ENCODE measurements at regions not wholly inside any gene's neighbourhood (a gene's known extent, or its start where the extent isn't known, plus 50 kb on each side); places are given as distances from the start of the nearest gene placed in this dataset.

DNA sequence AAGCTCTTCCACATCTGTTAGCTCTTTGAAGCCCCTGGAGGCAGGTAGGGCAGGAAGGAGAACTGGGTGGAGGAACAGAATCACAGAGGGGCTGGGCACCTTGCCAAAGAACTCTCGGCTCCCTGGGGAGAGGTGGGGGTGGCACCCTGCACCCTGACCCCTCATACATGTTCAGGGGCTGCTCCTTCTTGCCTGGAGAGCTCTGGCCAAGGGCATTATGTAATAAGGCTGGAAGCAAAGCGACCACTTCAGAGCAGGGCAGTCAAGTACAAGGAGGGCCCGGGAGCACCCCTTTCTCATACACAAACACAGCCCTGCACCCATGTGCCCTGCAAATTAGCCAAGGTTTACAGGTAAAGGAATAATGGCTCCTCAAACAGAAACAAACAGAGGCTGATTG, 351.9 kb upstream of the TSHZ3 start:
- H3K27ac Mint-ChIP-seq: no peak overlapping the region
- CTCF ChIA-PET: no interaction called here

DNA sequence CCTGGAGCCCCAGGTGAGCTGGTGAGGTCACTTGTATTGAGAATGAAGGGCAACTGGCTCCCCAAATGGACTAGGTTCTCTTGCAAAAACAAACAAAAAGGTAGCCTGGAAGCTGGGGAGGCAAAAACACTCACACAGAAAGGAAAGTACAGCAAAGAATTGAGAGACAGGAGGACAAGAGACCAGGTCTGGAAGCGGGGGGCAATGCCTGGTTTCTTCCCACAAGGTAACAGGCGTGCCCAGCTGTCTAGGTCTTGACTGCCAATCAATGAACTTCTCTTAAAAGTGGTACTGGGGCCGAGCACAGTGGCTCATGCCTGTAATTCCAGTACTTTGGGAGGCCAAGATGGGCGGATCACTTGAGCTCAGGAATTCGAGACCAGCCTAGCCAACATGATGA, 356.4 kb upstream of the TSHZ3 start:
- Mint-ChIP-seq H3K36me3 (ENCODE audit: low read depth) (no peaks in the 10 kb centered on the region), H3K4me1 (no peaks in the 10 kb centered on the region), H3K9me3 (peaks cover 14% of the 10 kb centered on the region), H3K27me3 (no peaks in the 10 kb centered on the region), H3K27ac (no peak overlapping the region), H3K4me3 (no peak overlapping the region)
- DNase-seq: no peak
- CTCF ChIA-PET: no interaction called here
- POLR2A ChIA-PET: no interaction called here

More for the DNA sequence above, 351.9 kb upstream of the TSHZ3 start:
- Mint-ChIP-seq H3K4me1 (no peaks in the 10 kb centered on the region), H3K4me3 (no peak overlapping the region), H3K36me3 (ENCODE audit: low read depth) (no peaks in the 10 kb centered on the region), H3K27me3 (no peaks in the 10 kb centered on the region), H3K9me3 (peaks cover 17% of the 10 kb centered on the region)
- DNase-seq: no peak
- POLR2A ChIA-PET: no interaction called here

GRCh38 chr19:31706131-31706530, 356.9 kb upstream of the TSHZ3 start:
- no peak for DNase-seq
- H3K9me3 Mint-ChIP-seq: peaks cover 14% of the 10 kb centered on the region
- ChIA-PET POLR2A (no interaction called here), CTCF (no interaction called here)
- H3K27me3 Mint-ChIP-seq: no peaks in the 10 kb centered on the region
- H3K36me3 Mint-ChIP-seq (ENCODE audit: low read depth): no peaks in the 10 kb centered on the region
- H3K27ac Mint-ChIP-seq: no peak overlapping the region
- no peaks in the 10 kb centered on the region for H3K4me1 Mint-ChIP-seq
- no peak overlapping the region for H3K4me3 Mint-ChIP-seq

DNA sequence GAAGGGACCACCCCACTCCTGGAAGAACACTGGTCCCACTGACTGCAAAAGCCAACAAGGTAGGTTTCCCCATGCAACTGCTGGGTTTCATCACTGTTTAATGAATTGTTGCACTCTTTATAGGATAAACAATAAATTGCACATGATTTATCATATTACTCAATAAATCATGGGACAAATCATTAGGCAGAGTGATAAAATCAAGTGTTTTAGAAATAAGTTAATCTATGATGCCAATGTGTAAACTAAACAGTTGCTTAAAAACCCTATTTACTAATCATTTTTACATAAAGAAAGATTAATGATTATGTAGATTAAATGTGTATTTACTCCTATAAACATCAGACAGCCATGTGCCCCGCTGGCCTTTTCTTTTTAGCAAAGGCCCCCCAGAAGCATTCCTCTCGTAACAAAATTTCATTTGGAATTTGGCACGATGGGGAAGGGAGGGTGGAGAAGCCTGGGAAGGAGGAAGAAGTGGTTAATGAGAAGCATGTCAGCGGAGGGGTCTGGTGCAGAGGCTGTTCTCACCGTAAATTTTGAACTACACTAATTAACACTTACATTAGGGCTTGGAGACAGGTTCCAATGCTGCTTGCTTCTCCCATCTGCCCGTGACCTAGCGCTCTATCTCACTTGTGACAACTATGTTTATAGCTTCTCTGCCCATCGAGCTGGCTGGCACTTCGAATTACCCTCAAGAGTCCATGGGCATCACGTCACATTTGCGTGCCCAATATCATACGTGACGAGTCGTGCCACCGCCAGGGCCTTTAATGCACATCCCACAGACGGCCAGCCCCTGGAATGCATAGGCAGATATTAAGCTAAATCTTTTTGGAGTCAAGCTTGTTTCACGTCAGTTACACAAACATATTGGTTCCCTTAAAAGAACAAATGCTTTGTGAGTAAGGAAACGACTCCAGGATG, 357.7 kb upstream of the TSHZ3 start:
- Mint-ChIP-seq H3K36me3 (ENCODE audit: low read depth) (no peaks in the 10 kb centered on the region), H3K4me1 (no peaks in the 10 kb centered on the region), H3K27me3 (no peaks in the 10 kb centered on the region), H3K4me3 (no peak overlapping the region), H3K9me3 (peaks cover 14% of the 10 kb centered on the region), H3K27ac (no peak overlapping the region)
- POLR2A ChIA-PET: no interaction called here
- no peak for DNase-seq
- CTCF ChIA-PET: no interaction called here

DNA sequence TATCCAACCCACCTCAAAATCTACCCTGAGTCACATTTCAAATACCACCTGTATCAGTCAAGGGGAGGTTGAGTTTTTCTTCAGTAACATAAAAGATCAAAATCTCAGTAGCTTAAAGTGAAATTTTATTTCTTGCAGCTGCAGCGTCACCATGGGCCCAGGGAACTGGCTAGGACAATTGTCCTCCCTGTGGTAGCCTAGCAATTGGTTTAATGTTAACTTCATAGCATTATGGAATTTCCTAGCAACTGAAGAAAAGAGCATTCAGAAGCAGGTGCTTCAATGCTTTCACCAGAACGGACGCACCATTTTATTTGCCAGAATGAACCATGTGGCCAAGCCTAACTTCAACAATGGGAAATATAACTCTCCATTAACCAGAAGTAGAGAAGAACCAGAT, 359.3 kb upstream of the TSHZ3 start:
- Mint-ChIP-seq H3K4me3 (no peak overlapping the region), H3K27ac (no peak overlapping the region), H3K27me3 (no peaks in the 10 kb centered on the region), H3K4me1 (no peaks in the 10 kb centered on the region), H3K9me3 (peaks cover 11% of the 10 kb centered on the region), H3K36me3 (ENCODE audit: low read depth) (no peaks in the 10 kb centered on the region)
- DNase-seq: no peak
- POLR2A ChIA-PET: no interaction called here
- CTCF ChIA-PET: no interaction called here

DNA sequence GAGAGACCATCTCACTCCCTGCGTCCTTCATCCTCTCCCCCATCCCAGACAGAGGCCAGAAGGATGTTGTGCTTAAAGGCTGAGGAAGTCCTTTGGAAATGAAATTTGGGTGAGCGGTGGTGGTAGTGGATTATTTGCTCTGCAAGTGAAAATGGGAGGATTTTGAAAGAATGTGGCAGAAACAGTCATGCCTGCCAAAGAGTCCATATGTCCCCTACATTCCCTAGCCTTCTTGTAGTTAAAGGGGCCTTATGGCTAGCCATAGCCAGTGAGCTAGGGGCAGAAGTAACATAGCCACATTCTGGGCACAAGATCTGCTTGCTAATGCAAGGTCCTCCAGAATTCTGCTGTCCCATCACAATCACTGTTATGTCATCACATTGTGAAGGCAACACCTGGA, 360.2 kb upstream of the TSHZ3 start:
- DNase-seq: no peak
- H3K27ac Mint-ChIP-seq: no peak overlapping the region
- ChIA-PET POLR2A (no interaction called here), CTCF (no interaction called here)
- no peaks in the 10 kb centered on the region for H3K4me1 Mint-ChIP-seq
- H3K36me3 Mint-ChIP-seq (ENCODE audit: low read depth): no peaks in the 10 kb centered on the region
- peaks cover 8% of the 10 kb centered on the region for H3K9me3 Mint-ChIP-seq
- no peaks in the 10 kb centered on the region for H3K27me3 Mint-ChIP-seq
- no peak overlapping the region for H3K4me3 Mint-ChIP-seq

- peaks cover 4% of the 10 kb centered on the region for H3K9me3 Mint-ChIP-seq
- H3K4me1 Mint-ChIP-seq: no peaks in the 10 kb centered on the region
- ChIA-PET POLR2A (no interaction called here), CTCF (no interaction called here)
- no peak overlapping the region for H3K4me3 Mint-ChIP-seq
- no peak overlapping the region for H3K27ac Mint-ChIP-seq
- H3K36me3 Mint-ChIP-seq (ENCODE audit: low read depth): no peaks in the 10 kb centered on the region
- no peak for DNase-seq
- H3K27me3 Mint-ChIP-seq: no peaks in the 10 kb centered on the region
These were observed 366.2 kb upstream of the TSHZ3 start for GRCh38 chr19:31715249-31715945.

DNA sequence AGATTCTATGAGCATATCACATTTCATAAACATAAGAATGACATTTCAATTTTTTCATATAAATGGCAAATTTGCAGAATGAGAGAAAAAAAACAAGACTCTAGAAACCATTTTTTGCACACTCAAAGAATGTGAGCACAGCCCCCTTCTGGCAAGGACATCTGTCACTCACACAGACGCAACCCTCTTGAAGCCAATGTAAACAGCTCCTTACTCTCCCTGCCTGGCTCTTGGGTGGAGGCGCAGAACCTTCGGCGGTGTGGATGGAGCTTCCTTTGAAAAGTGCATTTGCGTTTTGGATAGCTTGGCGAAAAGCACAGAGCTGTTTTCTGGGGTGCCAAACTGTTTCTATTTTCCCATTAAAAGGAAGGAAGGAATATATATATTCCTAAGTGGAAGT, 367.6 kb upstream of the TSHZ3 start:
- ChIA-PET POLR2A (interaction anchor here (0.5 kb wide), 1 partner anchor 725 kb away, joined by 4 read pairs; no protein-coding TSS in a partner anchor), CTCF (no interaction called here)
- Mint-ChIP-seq H3K4me1 (no peaks in the 10 kb centered on the region), H3K27me3 (no peaks in the 10 kb centered on the region), H3K9me3 (peaks cover 4% of the 10 kb centered on the region), H3K36me3 (ENCODE audit: low read depth) (no peaks in the 10 kb centered on the region), H3K4me3 (no peak overlapping the region), H3K27ac (no peak overlapping the region)
- no peak for DNase-seq

- Mint-ChIP-seq H3K27ac (no peak overlapping the region), H3K36me3 (ENCODE audit: low read depth) (no peaks in the 10 kb centered on the region), H3K27me3 (no peaks in the 10 kb centered on the region), H3K9me3 (peaks cover 4% of the 10 kb centered on the region), H3K4me1 (no peaks in the 10 kb centered on the region), H3K4me3 (no peak overlapping the region)
- CTCF ChIA-PET: no interaction called here
- DNase-seq: no peak
- POLR2A ChIA-PET: no interaction called here
These were observed 368.2 kb upstream of the TSHZ3 start for GRCh38 chr19:31717269-31717923.

- Mint-ChIP-seq H3K36me3 (ENCODE audit: low read depth) (no peaks in the 10 kb centered on the region), H3K27me3 (no peaks in the 10 kb centered on the region), H3K4me3 (no peak overlapping the region), H3K9me3 (peaks cover 4% of the 10 kb centered on the region), H3K27ac (no peak overlapping the region), H3K4me1 (no peaks in the 10 kb centered on the region)
- no peak for DNase-seq
- CTCF ChIA-PET: no interaction called here
- POLR2A ChIA-PET: no interaction called here
These were observed 368.8 kb upstream of the TSHZ3 start for GRCh38 chr19:31718032-31718431.

- CTCF ChIA-PET: no interaction called here
- Mint-ChIP-seq H3K9me3 (no peaks in the 10 kb centered on the region), H3K4me3 (no peak overlapping the region), H3K27me3 (no peaks in the 10 kb centered on the region), H3K4me1 (no peaks in the 10 kb centered on the region), H3K27ac (no peak overlapping the region), H3K36me3 (ENCODE audit: low read depth) (no peaks in the 10 kb centered on the region)
- POLR2A ChIA-PET: no interaction called here
- DNase-seq: no peak
These were observed 369.7 kb upstream of the TSHZ3 start for GRCh38 chr19:31718898-31719297.

GRCh38 chr19:31723101-31723500, 373.9 kb upstream of the TSHZ3 start:
- Mint-ChIP-seq H3K4me1 (no peaks in the 10 kb centered on the region), H3K27me3 (no peaks in the 10 kb centered on the region), H3K36me3 (ENCODE audit: low read depth) (no peaks in the 10 kb centered on the region), H3K4me3 (no peak overlapping the region), H3K9me3 (no peaks in the 10 kb centered on the region), H3K27ac (no peak overlapping the region)
- no peak for DNase-seq
- ChIA-PET CTCF (no interaction called here), POLR2A (no interaction called here)

- Mint-ChIP-seq H3K9me3 (no peaks in the 10 kb centered on the region), H3K27ac (no peak overlapping the region), H3K4me3 (no peak overlapping the region), H3K36me3 (ENCODE audit: low read depth) (no peaks in the 10 kb centered on the region), H3K27me3 (no peaks in the 10 kb centered on the region), H3K4me1 (no peaks in the 10 kb centered on the region)
- DNase-seq: no peak
- CTCF ChIA-PET: no interaction called here
- POLR2A ChIA-PET: no interaction called here
These were observed 375.8 kb upstream of the TSHZ3 start for GRCh38 chr19:31725051-31725450.

Measured in activated CD4-positive, alpha-beta T cell treated with anti-CD3 and anti-CD28 coated beads, Interleukin-2, amount 10 ng/mL, durations not matched to agents 7 days and 5 days (primary cell).